ENCODE measurements at regions not wholly inside any gene's neighbourhood (a gene's known extent, or its start where the extent isn't known, plus 50 kb on each side); places are given as distances from the start of the nearest gene placed in this dataset.

DNA sequence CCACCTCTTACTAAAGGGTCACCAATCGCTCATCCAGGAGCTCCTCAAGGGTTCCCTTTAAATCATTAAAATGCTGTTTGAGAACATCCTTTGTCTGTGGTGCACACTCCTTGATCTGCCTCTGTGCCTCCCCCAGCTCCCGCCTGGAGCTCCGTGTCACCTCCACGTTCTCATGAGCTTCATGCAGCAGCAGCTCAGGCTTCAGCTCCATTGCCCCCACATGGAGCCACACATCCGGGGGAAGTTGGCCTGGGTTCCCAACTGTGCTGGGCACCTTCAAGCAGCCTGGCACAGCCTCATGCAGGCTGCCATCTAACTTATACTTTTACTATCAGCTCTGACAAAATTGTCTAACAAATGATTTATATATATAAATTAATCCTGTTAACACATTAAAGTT is 585.8 kb upstream of the FAM174A start:
- no peak overlapping the region for H3K27ac ChIP-seq (ENCODE audit: low read depth in 1 of 2, low read length in 2 of 2)
- H3K36me3 ChIP-seq (ENCODE audit: control insufficient read depth in 1 of 2, insufficient read depth in 2 of 2, low read length in 1 of 2): no peaks in the 10 kb centered on the region
- no peaks in the 10 kb centered on the region for H3K27me3 ChIP-seq (ENCODE audit: control insufficient read depth in 1 of 2, insufficient read depth in 2 of 2, low read length in 1 of 2)
- H3K9me3 ChIP-seq (ENCODE audit: control insufficient read depth, low read length): no peaks in the 10 kb centered on the region
- H3K4me3 ChIP-seq (ENCODE audit: low read length in 2 of 2): no peak overlapping the region
- H3K4me1 ChIP-seq (ENCODE audit: control insufficient read depth in 1 of 2, insufficient read depth in 2 of 2, low read length in 2 of 2): no peaks in the 10 kb centered on the region
- DNase-seq (no peak), ATAC-seq (ENCODE audit: low FRiP score) (no peak)
- intact Hi-C loops (cut with DNase I): no loop called here
- 89 to 90% methylated on average over 5 of the region's 5 CpGs for WGBS, 2 donors

DNA sequence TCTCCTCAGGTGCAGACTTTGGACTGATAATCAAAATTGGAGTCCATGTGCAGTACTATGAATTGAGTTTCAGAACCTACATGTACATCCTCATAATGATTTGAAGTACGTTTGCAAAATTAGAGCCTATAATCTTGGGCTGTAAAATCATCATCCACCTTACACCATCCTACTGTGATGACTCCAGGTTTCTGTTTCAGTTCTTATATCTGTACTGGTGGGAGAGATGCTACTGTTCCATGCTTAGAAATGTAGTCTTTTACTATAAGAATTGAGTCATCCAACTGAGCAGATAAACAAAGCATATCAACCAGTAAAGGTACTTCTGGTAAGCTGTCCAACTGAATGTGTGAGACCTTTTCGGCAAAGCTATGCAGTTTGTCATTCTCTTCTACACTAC is 586.3 kb upstream of the FAM174A start:
- H3K4me1 ChIP-seq (ENCODE audit: control insufficient read depth in 1 of 2, insufficient read depth in 2 of 2, low read length in 2 of 2): no peaks in the 10 kb centered on the region
- no peak overlapping the region for H3K27ac ChIP-seq (ENCODE audit: low read depth in 1 of 2, low read length in 2 of 2)
- WGBS, 2 donors: 84 to 89% methylated on average over 2 of the region's 2 CpGs
- intact Hi-C loops (cut with DNase I): no loop called here
- no peak overlapping the region for H3K4me3 ChIP-seq (ENCODE audit: low read length in 2 of 2)
- H3K9me3 ChIP-seq (ENCODE audit: control insufficient read depth, low read length): no peaks in the 10 kb centered on the region
- no peaks in the 10 kb centered on the region for H3K36me3 ChIP-seq (ENCODE audit: control insufficient read depth in 1 of 2, insufficient read depth in 2 of 2, low read length in 1 of 2)
- H3K27me3 ChIP-seq (ENCODE audit: control insufficient read depth in 1 of 2, insufficient read depth in 2 of 2, low read length in 1 of 2): no peaks in the 10 kb centered on the region
- DNase-seq (no peak), ATAC-seq (ENCODE audit: low FRiP score) (no peak)

DNA sequence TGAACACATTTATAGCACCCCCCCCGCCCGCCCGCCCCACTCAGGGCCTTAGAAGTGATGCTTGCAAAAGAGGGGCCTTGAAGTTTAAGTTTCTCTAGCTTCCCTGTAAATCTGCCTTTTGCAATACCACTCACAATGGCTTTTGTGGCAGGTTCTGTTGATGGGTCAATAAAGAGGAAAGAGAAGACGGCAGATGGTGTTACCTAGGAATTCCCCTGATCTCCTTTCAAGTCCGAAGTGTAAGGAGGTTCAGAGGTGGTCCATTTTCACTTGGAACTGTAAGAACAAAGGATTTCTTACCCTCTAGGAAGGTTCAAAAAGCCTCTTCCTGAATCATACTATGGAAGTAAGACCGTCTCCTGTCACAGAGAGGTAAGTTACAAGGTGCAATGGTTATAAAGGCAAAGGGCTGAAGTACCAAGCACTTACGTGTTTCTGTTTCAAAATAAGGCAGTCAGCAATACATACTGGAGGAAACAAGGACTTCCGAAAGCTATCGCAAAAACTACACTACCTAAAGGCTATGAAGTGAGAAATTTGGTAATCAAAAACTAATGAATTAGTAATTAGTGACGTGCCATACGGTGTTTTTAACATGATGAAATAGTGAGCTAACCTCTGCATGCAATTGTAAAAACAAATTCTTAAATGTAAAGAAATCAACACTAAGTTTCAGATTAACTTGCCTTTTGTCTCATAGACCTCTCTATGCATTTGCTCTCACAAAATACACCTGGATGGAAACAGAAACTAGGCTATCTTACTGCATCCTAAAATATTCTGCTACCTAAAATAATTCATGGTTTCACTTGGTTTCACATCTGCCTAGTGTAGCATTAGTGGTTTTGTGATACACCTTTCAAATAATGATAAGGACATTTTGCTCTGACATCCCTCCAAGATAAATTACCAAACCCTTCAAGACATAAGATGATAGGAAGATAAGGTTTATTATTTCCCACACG is 589.4 kb upstream of the FAM174A start:
- intact Hi-C loops (cut with DNase I): no loop called here
- H3K4me1 ChIP-seq (ENCODE audit: control insufficient read depth in 1 of 2, insufficient read depth in 2 of 2, low read length in 2 of 2): no peaks in the 10 kb centered on the region
- no peak for DNase-seq
- no peaks in the 10 kb centered on the region for H3K36me3 ChIP-seq (ENCODE audit: control insufficient read depth in 1 of 2, insufficient read depth in 2 of 2, low read length in 1 of 2)
- no peaks in the 10 kb centered on the region for H3K27me3 ChIP-seq (ENCODE audit: control insufficient read depth in 1 of 2, insufficient read depth in 2 of 2, low read length in 1 of 2)
- ATAC-seq (ENCODE audit: low FRiP score): no peak
- H3K27ac ChIP-seq (ENCODE audit: low read depth in 1 of 2, low read length in 2 of 2): no peak overlapping the region
- no peaks in the 10 kb centered on the region for H3K9me3 ChIP-seq (ENCODE audit: control insufficient read depth, low read length)
- WGBS, 2 donors: 56 to 68% methylated on average over 12 of the region's 12 CpGs
- no peak overlapping the region for H3K4me3 ChIP-seq (ENCODE audit: low read length in 2 of 2)

DNA sequence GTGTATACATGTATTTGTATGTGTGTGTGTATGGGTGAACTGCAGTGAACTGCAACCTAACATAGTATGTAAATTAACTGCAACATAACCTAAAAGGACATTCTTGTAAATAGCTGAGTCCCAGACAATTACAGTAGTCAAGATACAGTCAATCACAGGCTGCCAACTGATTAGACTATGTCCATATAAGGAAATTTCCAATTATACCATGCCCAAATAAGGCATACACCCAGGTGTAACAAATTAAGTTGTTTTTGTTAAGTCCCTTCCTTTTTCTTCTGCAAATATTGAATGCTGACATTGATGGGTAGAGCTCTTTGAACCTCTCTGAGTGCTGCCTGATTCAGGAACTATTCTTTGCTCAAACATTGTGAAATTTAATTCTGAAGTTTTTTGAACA is 594.6 kb upstream of the FAM174A start:
- Histone ChIP-seq H3K36me3 (ENCODE audit: control insufficient read depth in 1 of 2, insufficient read depth in 2 of 2, low read length in 1 of 2) (no peaks in the 10 kb centered on the region), H3K4me3 (ENCODE audit: low read length in 2 of 2) (no peak overlapping the region), H3K4me1 (ENCODE audit: control insufficient read depth in 1 of 2, insufficient read depth in 2 of 2, low read length in 2 of 2) (no peaks in the 10 kb centered on the region), H3K27ac (ENCODE audit: low read depth in 1 of 2, low read length in 2 of 2) (no peak overlapping the region), H3K9me3 (ENCODE audit: control insufficient read depth, low read length) (no peaks in the 10 kb centered on the region), H3K27me3 (ENCODE audit: control insufficient read depth in 1 of 2, insufficient read depth in 2 of 2, low read length in 1 of 2) (no peaks in the 10 kb centered on the region)
- intact Hi-C loops (cut with DNase I): no loop called here
- no peak for DNase-seq
- ATAC-seq (ENCODE audit: low FRiP score): no peak

DNA sequence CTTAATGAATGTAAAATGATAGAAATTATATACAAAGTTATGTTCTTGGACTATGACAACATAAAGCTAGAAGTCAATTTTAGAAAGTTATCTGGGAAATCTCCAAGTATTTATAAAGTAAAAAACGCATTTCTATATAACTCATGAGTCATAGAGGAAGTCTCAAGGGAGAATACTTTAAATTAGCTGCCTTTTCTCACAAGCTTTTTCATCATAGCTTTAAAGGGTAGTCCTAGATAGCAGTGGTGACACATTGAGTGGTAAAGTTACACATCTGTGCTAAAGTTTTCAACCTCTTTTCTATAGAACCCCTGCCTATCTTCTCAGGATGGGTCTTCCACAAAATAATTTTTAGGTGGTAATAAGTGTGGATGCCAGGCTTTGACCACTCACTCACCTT is 598.3 kb upstream of the FAM174A start:
- intact Hi-C loops (cut with DNase I): no loop called here
- H3K4me1 ChIP-seq (ENCODE audit: control insufficient read depth in 1 of 2, insufficient read depth in 2 of 2, low read length in 2 of 2): no peaks in the 10 kb centered on the region
- no peaks in the 10 kb centered on the region for H3K27me3 ChIP-seq (ENCODE audit: control insufficient read depth in 1 of 2, insufficient read depth in 2 of 2, low read length in 1 of 2)
- H3K4me3 ChIP-seq (ENCODE audit: low read length in 2 of 2): no peak overlapping the region
- no peaks in the 10 kb centered on the region for H3K9me3 ChIP-seq (ENCODE audit: control insufficient read depth, low read length)
- DNase-seq: no peak
- no peak for ATAC-seq (ENCODE audit: low FRiP score)
- no peaks in the 10 kb centered on the region for H3K36me3 ChIP-seq (ENCODE audit: control insufficient read depth in 1 of 2, insufficient read depth in 2 of 2, low read length in 1 of 2)
- H3K27ac ChIP-seq (ENCODE audit: low read depth in 1 of 2, low read length in 2 of 2): no peak overlapping the region
- 0 to 1% methylated on average over 1 of the region's 1 CpG for WGBS, 2 donors

DNA sequence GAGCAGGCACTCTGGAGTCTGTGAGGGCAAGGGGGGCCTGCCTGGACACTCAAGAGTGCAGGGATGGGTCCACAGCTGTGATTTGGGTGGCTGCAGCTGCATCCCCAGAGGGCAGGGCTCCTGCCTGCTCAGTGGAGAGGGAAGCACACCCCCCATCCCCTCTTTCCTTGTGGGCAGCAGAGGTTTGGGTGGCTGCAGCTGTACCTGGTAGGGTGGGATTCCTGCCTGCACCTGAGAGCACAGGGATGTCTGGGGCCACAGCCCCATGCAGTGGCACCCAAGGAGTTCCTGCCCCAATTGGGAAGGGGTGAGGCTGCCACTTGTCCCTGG is 605.4 kb upstream of the FAM174A start:
- Histone ChIP-seq H3K36me3 (ENCODE audit: control insufficient read depth in 1 of 2, insufficient read depth in 2 of 2, low read length in 1 of 2) (no peaks in the 10 kb centered on the region), H3K9me3 (ENCODE audit: control insufficient read depth, low read length) (no peaks in the 10 kb centered on the region), H3K27me3 (ENCODE audit: control insufficient read depth in 1 of 2, insufficient read depth in 2 of 2, low read length in 1 of 2) (no peaks in the 10 kb centered on the region), H3K27ac (ENCODE audit: low read depth in 1 of 2, low read length in 2 of 2) (no peak overlapping the region), H3K4me3 (ENCODE audit: low read length in 2 of 2) (no peak overlapping the region), H3K4me1 (ENCODE audit: control insufficient read depth in 1 of 2, insufficient read depth in 2 of 2, low read length in 2 of 2) (no peaks in the 10 kb centered on the region)
- peak; percentile 38 for ATAC-seq (ENCODE audit: low FRiP score)
- DNase-seq: no peak
- intact Hi-C loops (cut with DNase I): no loop called here

DNA sequence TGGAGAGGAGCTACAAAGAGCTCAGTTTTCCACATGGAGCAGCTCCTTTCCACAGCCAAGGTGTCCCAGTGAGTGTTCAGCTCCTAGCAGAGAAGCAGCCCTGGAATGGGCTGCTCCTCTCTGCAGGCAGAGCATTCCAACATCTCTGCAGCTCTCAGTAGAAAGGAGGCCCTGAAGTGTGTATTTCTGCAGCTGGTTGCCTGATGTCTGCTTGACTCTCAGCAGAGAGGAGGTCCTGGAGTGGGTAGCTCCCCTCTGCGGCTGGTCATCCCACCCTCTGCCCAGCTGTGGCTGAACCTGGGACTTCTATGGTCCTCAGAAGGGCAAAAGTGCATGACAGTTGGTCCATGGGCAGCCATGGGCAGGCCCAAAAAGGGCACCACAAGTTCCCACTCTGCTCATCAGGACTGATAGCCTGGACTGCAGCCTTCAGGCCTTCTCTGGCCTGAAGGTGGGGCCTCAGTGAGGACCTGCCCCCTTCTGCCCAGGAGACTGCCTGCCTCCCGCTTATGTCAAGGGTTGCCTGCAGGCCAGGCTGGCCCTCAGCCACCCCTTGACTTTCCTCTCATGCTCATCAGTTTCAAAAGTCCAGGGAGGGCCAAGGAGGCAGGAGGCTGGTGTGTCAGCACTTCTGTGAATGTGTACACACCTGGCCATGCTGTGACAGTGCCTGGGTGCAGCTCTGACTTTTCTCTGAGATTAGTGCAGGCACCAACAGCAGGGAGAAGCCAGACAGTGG is 605.9 kb upstream of the FAM174A start:
- WGBS, 2 donors: 88 to 100% methylated on average over 2 of the region's 2 CpGs
- Histone ChIP-seq H3K4me1 (ENCODE audit: control insufficient read depth in 1 of 2, insufficient read depth in 2 of 2, low read length in 2 of 2) (no peaks in the 10 kb centered on the region), H3K27me3 (ENCODE audit: control insufficient read depth in 1 of 2, insufficient read depth in 2 of 2, low read length in 1 of 2) (no peaks in the 10 kb centered on the region), H3K27ac (ENCODE audit: low read depth in 1 of 2, low read length in 2 of 2) (no peak overlapping the region), H3K9me3 (ENCODE audit: control insufficient read depth, low read length) (no peaks in the 10 kb centered on the region), H3K36me3 (ENCODE audit: control insufficient read depth in 1 of 2, insufficient read depth in 2 of 2, low read length in 1 of 2) (no peaks in the 10 kb centered on the region), H3K4me3 (ENCODE audit: low read length in 2 of 2) (no peak overlapping the region)
- DNase-seq (no peak), ATAC-seq (ENCODE audit: low FRiP score) (peak; percentile 50)
- intact Hi-C loops (cut with DNase I): no loop called here

DNA sequence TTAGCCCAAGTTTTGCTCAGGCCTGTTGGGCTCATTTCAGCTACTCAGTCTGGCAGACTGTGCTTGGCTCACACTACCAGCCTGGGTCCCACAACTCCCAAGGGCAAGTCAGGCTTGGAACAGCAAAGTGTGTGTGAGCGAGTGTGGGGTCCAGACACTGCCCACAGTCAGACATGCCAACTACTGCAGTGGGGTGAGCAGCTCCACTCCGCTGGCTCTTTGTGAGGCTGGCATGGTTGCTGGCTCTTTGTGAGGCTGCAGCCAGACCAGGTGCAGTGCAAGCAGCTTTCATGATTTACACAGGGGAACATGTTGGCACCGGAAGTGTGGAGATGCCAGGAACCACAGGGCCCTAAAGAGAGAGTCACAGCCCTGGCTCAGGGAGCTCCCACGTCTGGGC is 606.7 kb upstream of the FAM174A start:
- intact Hi-C loops (cut with DNase I): no loop called here
- no peaks in the 10 kb centered on the region for H3K4me1 ChIP-seq (ENCODE audit: control insufficient read depth in 1 of 2, insufficient read depth in 2 of 2, low read length in 2 of 2)
- 41 to 55% methylated on average over 4 of the region's 4 CpGs for WGBS, 2 donors
- ATAC-seq (ENCODE audit: low FRiP score) (no peak), DNase-seq (no peak)
- H3K4me3 ChIP-seq (ENCODE audit: low read length in 2 of 2): no peak overlapping the region
- H3K9me3 ChIP-seq (ENCODE audit: control insufficient read depth, low read length): no peaks in the 10 kb centered on the region
- no peaks in the 10 kb centered on the region for H3K36me3 ChIP-seq (ENCODE audit: control insufficient read depth in 1 of 2, insufficient read depth in 2 of 2, low read length in 1 of 2)
- H3K27me3 ChIP-seq (ENCODE audit: control insufficient read depth in 1 of 2, insufficient read depth in 2 of 2, low read length in 1 of 2): no peaks in the 10 kb centered on the region
- H3K27ac ChIP-seq (ENCODE audit: low read depth in 1 of 2, low read length in 2 of 2): no peak overlapping the region

DNA sequence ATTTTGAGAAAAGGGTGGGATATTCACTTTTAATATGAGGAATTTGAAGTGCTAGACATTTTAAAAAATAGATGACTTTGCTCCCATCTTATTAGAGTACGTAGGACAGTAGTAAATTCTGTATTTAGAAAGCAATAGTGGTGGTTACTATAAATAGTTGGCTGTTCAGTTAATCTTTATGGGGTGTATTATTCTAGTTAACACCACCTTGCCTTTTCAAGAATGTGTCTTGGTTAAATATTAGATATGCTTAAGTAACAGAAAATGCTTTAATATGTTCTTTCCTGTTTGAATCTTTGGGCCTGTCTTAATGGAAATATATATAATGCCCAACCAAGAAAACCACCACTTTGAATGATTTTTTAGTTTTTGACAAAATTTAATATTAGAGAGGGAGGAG is 608.7 kb upstream of the FAM174A start:
- Histone ChIP-seq H3K4me3 (ENCODE audit: low read length in 2 of 2) (no peak overlapping the region), H3K9me3 (ENCODE audit: control insufficient read depth, low read length) (no peaks in the 10 kb centered on the region), H3K27me3 (ENCODE audit: control insufficient read depth in 1 of 2, insufficient read depth in 2 of 2, low read length in 1 of 2) (no peaks in the 10 kb centered on the region), H3K4me1 (ENCODE audit: control insufficient read depth in 1 of 2, insufficient read depth in 2 of 2, low read length in 2 of 2) (no peaks in the 10 kb centered on the region), H3K36me3 (ENCODE audit: control insufficient read depth in 1 of 2, insufficient read depth in 2 of 2, low read length in 1 of 2) (no peaks in the 10 kb centered on the region), H3K27ac (ENCODE audit: low read depth in 1 of 2, low read length in 2 of 2) (no peak overlapping the region)
- ATAC-seq (ENCODE audit: low FRiP score): no peak
- no peak for DNase-seq
- intact Hi-C loops (cut with DNase I): no loop called here
- WGBS, 2 donors: 23 to 38% methylated on average over 1 of the region's 1 CpG
